ENCODE measurements at regions not wholly inside any gene's neighbourhood (a gene's known extent, or its start where the extent isn't known, plus 50 kb on each side); places are given as distances from the start of the nearest gene placed in this dataset.

DNA sequence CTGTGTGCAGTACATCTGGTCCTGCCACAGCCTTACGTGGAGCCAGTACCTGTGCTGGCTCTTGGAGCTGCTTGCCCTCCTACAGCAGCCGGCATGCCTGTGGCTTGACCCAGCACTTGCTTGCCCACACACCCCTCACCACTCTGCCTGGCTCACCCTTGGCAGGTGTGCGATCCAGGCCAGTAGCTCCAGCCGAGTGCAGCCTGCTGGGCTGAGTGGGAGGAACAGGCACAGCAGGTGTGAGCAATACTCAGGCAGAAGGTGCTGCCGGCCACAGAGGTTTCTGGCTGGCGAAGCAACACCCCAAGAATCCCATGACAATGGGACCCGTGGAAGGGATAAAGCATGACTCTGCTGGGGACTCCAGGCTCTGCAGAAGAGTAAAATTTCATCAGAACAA is 173.5 kb upstream of the ADCY1 start:
- H3K27me3 ChIP-seq = no peaks in the 10 kb centered on the region
- intact Hi-C loops (cut with DNase I) = no loop called here
- DNase-seq = no peak
- no peaks in the 10 kb centered on the region for H3K36me3 ChIP-seq
- no peak overlapping the region for H3K4me3 ChIP-seq
- H3K4me1 ChIP-seq = no peaks in the 10 kb centered on the region
- 0 to 73% methylated on average over 1 to 3 of the region's 7 CpGs for WGBS, 2 donors
- no peak overlapping the region for H3K27ac ChIP-seq
- H3K9me3 ChIP-seq = no peaks in the 10 kb centered on the region
- no peak for TF ChIP-seq POLR2A (IDR thresholded peaks at IDR 0.05)
- TF ChIP-seq, protein P1, sequence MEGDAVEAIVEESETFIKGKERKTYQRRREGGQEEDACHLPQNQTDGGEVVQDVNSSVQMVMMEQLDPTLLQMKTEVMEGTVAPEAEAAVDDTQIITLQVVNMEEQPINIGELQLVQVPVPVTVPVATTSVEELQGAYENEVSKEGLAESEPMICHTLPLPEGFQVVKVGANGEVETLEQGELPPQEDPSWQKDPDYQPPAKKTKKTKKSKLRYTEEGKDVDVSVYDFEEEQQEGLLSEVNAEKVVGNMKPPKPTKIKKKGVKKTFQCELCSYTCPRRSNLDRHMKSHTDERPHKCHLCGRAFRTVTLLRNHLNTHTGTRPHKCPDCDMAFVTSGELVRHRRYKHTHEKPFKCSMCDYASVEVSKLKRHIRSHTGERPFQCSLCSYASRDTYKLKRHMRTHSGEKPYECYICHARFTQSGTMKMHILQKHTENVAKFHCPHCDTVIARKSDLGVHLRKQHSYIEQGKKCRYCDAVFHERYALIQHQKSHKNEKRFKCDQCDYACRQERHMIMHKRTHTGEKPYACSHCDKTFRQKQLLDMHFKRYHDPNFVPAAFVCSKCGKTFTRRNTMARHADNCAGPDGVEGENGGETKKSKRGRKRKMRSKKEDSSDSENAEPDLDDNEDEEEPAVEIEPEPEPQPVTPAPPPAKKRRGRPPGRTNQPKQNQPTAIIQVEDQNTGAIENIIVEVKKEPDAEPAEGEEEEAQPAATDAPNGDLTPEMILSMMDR (IDR thresholded peaks at IDR 0.05) = no peak

DNA sequence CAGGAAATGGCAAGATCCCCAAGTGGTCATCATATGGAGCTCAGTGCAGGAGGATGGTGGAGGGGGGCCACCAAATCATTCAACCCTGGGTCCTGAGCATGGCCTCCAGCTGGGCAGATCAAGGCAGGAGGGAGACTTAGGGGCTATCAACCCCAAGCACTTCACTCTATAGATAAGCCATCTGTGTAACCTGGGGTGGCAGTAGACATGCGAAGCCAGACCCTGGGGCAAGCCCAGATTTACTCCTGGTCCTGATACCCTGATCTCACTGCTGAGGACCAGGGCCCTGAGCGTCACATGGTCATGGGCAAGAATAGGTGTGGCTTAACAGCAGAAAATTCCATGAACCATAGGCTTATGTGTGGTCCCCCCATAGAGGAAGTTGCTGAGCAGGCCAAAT is 173.0 kb upstream of the ADCY1 start:
- intact Hi-C loops (cut with DNase I) = no loop called here
- no peaks in the 10 kb centered on the region for H3K27me3 ChIP-seq
- H3K9me3 ChIP-seq = no peaks in the 10 kb centered on the region
- H3K4me1 ChIP-seq = no peaks in the 10 kb centered on the region
- DNase-seq = no peak
- H3K36me3 ChIP-seq = no peaks in the 10 kb centered on the region
- H3K4me3 ChIP-seq = no peak overlapping the region
- no peak for TF ChIP-seq POLR2A (IDR thresholded peaks at IDR 0.05)
- TF ChIP-seq, protein P1 (IDR thresholded peaks at IDR 0.05) = no peak
- 61 to 100% methylated on average over 1 to 2 of the region's 2 CpGs for WGBS, 2 donors
- no peak overlapping the region for H3K27ac ChIP-seq

DNA sequence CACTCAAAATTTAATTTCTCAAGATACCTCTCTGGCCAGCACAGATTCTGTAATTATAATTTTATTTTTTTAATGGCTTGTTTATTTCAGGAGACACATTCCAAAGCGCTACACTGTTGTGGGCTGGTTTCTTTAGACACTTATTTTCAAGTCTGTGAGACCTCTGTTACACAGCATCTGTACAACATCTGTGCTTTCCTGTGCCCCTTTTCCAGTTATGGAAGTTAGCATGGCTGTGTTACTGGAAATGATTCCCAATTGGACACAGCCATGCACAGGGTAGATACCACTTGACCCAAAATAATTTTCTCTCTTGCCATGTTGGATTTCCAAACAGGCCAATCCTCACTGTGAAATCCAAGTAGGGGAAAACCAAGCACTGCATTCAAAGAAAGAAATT is 172.3 kb upstream of the ADCY1 start:
- no peaks in the 10 kb centered on the region for H3K27me3 ChIP-seq
- no peaks in the 10 kb centered on the region for H3K9me3 ChIP-seq
- no peaks in the 10 kb centered on the region for H3K36me3 ChIP-seq
- WGBS, 2 donors = 38 to 64% methylated on average over 1 of the region's 1 CpG
- intact Hi-C loops (cut with DNase I) = no loop called here
- TF ChIP-seq, protein P1 (IDR thresholded peaks at IDR 0.05) = no peak
- TF ChIP-seq POLR2A (IDR thresholded peaks at IDR 0.05) = no peak
- no peaks in the 10 kb centered on the region for H3K4me1 ChIP-seq
- H3K4me3 ChIP-seq = no peak overlapping the region
- H3K27ac ChIP-seq = no peak overlapping the region
- no peak for DNase-seq

DNA sequence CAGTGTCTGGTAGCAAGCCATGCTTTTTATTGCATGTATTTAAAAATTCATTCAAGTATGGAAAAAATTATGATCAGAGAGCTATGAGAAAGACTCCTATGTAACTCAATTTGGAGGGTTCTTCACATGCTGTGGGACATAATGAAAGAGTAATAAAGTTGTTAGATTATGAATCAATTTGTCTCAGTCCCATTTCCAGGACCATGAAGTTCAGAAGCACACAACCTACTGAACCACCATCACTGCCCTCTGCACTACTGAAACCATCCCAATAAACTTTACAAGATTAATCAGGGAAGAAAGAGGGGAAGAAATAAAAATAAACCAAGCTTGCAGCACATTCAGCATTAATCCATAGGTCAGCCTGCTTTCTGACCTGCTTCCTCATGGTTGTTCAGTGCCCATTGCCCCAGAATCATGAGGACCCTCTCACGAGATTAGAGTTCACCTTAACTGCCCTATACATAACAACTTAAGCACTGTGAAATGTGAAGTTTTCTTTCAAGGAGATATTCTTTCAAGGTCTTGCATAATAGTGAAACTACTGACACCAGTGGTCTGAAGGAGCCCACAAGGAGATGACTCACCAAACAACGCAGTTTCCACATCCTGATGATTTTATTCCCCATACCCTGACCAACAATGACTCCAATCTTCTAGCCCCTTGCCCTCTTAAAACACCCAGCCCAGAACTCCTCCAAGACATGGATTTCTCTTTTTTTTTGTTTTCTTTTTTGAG is 171.5 kb upstream of the ADCY1 start:
- TF ChIP-seq, protein P1 (IDR thresholded peaks at IDR 0.05) = no peak
- TF ChIP-seq POLR2A (IDR thresholded peaks at IDR 0.05) = no peak
- 34 to 42% methylated on average over 2 of the region's 2 CpGs for WGBS, 2 donors
- Histone ChIP-seq H3K4me3 (no peak overlapping the region), H3K4me1 (no peaks in the 10 kb centered on the region), H3K36me3 (no peaks in the 10 kb centered on the region), H3K9me3 (no peaks in the 10 kb centered on the region), H3K27ac (no peak overlapping the region), H3K27me3 (no peaks in the 10 kb centered on the region)
- intact Hi-C loops (cut with DNase I) = no loop called here
- no peak for DNase-seq

DNA sequence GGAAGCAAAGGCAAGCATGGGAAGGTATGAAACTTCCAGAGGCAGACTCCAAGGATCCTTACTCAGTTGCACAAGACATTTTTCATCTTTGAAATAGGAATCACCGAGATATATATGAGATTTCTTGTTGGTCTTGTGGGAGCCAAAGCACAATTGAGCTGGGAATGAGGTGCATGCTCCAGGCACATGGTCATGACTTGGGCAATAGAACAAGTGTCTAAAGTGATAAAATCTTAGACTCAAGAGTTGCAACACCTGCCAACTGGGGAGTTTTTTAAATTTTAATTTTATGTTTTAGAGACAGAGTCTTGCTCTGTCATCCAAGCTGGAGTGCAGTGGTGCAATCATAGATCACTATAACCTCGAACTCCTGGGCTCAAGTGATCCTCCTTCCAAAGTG is 169.5 kb upstream of the ADCY1 start:
- Histone ChIP-seq H3K4me1 (no peaks in the 10 kb centered on the region), H3K9me3 (no peaks in the 10 kb centered on the region), H3K4me3 (no peak overlapping the region), H3K27ac (no peak overlapping the region), H3K36me3 (no peaks in the 10 kb centered on the region), H3K27me3 (no peaks in the 10 kb centered on the region)
- TF ChIP-seq, protein P1 (IDR thresholded peaks at IDR 0.05) = no peak
- TF ChIP-seq POLR2A (IDR thresholded peaks at IDR 0.05) = no peak
- 56 to 66% methylated on average over 2 of the region's 2 CpGs for WGBS, 2 donors
- intact Hi-C loops (cut with DNase I) = no loop called here
- DNase-seq = no peak

Data from esophagus squamous epithelium (tissue), 5 donors.